ENCODE measurements at regions not wholly inside any gene's neighbourhood (a gene's known extent, or its start where the extent isn't known, plus 50 kb on each side); places are given as distances from the start of the nearest gene placed in this dataset.

- TF ChIP-seq RARB (CRISPR knock-in tag; IDR thresholded peaks at IDR 0.05) (no peak), ZNF8 (CRISPR knock-in tag; IDR thresholded peaks at IDR 0.05) (no peak), ZNF70 (CRISPR knock-in tag; IDR thresholded peaks at IDR 0.05) (no peak), POU6F1 (CRISPR knock-in tag; IDR thresholded peaks at IDR 0.05; ENCODE audit: borderline replicate concordance, low read depth) (no peak), CREB5 (CRISPR knock-in tag; IDR thresholded peaks at IDR 0.05; ENCODE audit: low read depth) (no peak), OSR1 (CRISPR knock-in tag; IDR thresholded peaks at IDR 0.05) (no peak), ESRRG (CRISPR knock-in tag; IDR thresholded peaks at IDR 0.05) (no peak), CSDC2 (CRISPR knock-in tag; IDR thresholded peaks at IDR 0.05) (no peak), ZFP30 (CRISPR knock-in tag; IDR thresholded peaks at IDR 0.05) (no peak), GLIS3 (CRISPR knock-in tag; IDR thresholded peaks at IDR 0.05) (no peak)
- TF ChIP-seq, protein P1, sequence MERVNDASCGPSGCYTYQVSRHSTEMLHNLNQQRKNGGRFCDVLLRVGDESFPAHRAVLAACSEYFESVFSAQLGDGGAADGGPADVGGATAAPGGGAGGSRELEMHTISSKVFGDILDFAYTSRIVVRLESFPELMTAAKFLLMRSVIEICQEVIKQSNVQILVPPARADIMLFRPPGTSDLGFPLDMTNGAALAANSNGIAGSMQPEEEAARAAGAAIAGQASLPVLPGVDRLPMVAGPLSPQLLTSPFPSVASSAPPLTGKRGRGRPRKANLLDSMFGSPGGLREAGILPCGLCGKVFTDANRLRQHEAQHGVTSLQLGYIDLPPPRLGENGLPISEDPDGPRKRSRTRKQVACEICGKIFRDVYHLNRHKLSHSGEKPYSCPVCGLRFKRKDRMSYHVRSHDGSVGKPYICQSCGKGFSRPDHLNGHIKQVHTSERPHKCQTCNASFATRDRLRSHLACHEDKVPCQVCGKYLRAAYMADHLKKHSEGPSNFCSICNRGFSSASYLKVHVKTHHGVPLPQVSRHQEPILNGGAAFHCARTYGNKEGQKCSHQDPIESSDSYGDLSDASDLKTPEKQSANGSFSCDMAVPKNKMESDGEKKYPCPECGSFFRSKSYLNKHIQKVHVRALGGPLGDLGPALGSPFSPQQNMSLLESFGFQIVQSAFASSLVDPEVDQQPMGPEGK (CRISPR knock-in tag; IDR thresholded peaks at IDR 0.05; ENCODE audit: borderline replicate concordance): no peak
- TF ChIP-seq, protein P2, sequence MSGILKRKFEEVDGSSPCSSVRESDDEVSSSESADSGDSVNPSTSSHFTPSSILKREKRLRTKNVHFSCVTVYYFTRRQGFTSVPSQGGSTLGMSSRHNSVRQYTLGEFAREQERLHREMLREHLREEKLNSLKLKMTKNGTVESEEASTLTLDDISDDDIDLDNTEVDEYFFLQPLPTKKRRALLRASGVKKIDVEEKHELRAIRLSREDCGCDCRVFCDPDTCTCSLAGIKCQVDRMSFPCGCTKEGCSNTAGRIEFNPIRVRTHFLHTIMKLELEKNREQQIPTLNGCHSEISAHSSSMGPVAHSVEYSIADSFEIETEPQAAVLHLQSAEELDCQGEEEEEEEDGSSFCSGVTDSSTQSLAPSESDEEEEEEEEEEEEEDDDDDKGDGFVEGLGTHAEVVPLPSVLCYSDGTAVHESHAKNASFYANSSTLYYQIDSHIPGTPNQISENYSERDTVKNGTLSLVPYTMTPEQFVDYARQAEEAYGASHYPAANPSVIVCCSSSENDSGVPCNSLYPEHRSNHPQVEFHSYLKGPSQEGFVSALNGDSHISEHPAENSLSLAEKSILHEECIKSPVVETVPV (CRISPR knock-in tag; IDR thresholded peaks at IDR 0.05): no peak
Measured at GRCh38 chrX:131445955-131446354, 97.9 kb upstream of the OR13H1 start.

Data from SK-N-SH treated with all-trans-retinoic acid at 6 μM for 48 hours (cell line).